Ishikawa (cell line): ENCODE measurements at regions not wholly inside any gene's neighbourhood (a gene's known extent, or its start where the extent isn't known, plus 50 kb on each side); places are given as distances from the start of the nearest gene placed in this dataset.

Source experiments
- CEBPB ChIP-seq: IDR thresholded peaks from 2 replicates; pipeline ENCODE4 v1.6.1; 2012
- EGR1 ChIP-seq: IDR thresholded peaks from 2 replicates; pipeline ENCODE4 v1.6.1; 2012
- EP300 ChIP-seq: IDR thresholded peaks from 2 replicates; pipeline ENCODE4 v1.6.1; 2012; ENCODE audit warnings: borderline replicate concordance
- MAX ChIP-seq: IDR thresholded peaks from 2 replicates; pipeline ENCODE4 v1.6.1; 2012
- RAD21 ChIP-seq: IDR thresholded peaks from 2 replicates; pipeline ENCODE4 v1.6.1; 2012; ENCODE audit warnings: low read depth
- REST ChIP-seq: IDR thresholded peaks from 2 replicates; pipeline ENCODE4 v1.6.1; 2012; ENCODE audit warnings: low read depth, mild to moderate bottlenecking
- TCF12 ChIP-seq: IDR thresholded peaks from 2 replicates; pipeline ENCODE4 v1.6.1; 2012; ENCODE audit warnings: low read depth
- USF1 ChIP-seq: IDR thresholded peaks from 2 replicates; pipeline ENCODE4 v1.6.1; 2012
- YY1 ChIP-seq: IDR thresholded peaks from 2 replicates; pipeline ENCODE4 v1.6.1; 2012; ENCODE audit warnings: low read depth

DNA sequence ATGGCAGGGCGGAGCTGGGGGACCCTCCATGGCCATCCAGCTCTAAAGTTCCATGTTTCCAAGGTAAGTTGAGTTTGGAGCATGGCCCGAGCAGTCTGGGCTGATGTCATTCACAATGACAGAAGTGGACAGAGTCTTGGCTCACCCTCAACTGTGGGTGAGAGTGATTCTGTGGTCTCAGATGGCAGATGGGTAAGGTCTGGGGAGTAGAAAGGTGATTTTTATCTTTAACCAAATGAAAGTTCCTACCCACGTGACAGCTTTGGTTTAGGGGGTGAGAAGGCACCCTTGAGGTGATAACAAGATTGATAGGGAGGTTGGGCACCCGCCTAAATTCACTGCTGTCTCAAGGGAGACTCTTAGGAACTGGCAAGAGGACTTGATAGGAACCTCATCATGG lies 57.6 kb upstream of the PDZD8 start:
- TF ChIP-seq EGR1: no peak
- no peak for TF ChIP-seq CEBPB
- TF ChIP-seq EP300: no peak
- no peak for TF ChIP-seq REST
- no peak for TF ChIP-seq MAX
- TF ChIP-seq YY1: no peak
- no peak for TF ChIP-seq RAD21
- no peak for TF ChIP-seq USF1
- no peak for TF ChIP-seq TCF12
